Stimulated activated CD4-positive, alpha-beta T cell treated with anti-CD3 and anti-CD28 coated beads, Interleukin-1b, Interleukin-23, amount 100 ng/mL, for 1 hour (primary cell): ENCODE measurements at regions not wholly inside any gene's neighbourhood (a gene's known extent, or its start where the extent isn't known, plus 50 kb on each side); places are given as distances from the start of the nearest gene placed in this dataset.
"Not testable (repeated sequence)": the region's sequence is repeated elsewhere in the genome, so short reads cannot be mapped to it uniquely, and the experiment has no call there.

Source experiments
- DNase-seq, 2 donors: peaks; one replicate each; pipeline ENCODE4 v3.0.0-alpha.2; 2020; ENCODE audit warnings: low read depth in 2 of 2

GRCh38 chr1:56267611-56268010 is 311.8 kb downstream of the PLPP3 start:
- DNase-seq, result no peak

GRCh38 chr1:56266359-56266758 is 313.0 kb downstream of the PLPP3 start:
- no peak for DNase-seq

DNA sequence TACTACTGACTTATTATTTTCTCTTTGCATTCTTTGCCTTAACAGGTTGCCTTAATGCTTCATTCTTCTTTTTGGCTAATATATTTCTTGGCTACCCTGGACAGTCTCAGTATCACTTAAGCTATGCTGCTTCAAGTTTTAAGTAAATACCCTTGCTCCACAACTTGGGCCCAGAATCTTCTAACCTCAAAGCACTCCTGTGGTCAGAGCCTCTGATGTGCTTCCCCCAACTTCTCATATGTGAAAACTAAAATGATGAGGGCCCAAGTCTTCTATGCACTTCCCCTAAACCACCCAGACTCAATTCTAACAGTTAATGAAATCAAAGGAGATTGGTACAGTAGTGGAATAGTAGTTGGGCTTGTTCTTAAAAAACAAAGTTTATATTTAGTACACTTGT is 314.1 kb downstream of the PLPP3 start:
- DNase-seq, result no peak

DNA sequence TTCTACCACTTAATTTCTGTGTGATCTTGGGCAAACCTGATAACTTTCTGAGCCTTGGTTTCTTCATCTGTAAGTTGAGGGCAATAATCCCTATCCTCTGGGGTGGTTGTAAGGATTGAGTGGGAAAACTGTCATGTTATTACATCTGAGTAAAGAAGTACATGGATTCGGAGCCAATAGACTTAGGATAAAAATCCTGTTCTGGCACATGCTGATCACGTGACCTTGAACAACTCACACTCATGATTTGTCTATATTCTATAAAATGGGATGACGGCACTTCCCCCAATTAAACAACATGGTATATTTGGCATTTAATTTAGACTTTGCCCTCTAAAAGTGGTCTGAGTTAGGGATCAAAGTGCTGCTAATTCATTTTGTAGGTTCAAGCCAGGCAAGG is 315.5 kb downstream of the PLPP3 start:
- DNase-seq, result no peak

GRCh38 chr1:56258371-56258770 is 321.0 kb downstream of the PLPP3 start:
- no peak for DNase-seq

DNA sequence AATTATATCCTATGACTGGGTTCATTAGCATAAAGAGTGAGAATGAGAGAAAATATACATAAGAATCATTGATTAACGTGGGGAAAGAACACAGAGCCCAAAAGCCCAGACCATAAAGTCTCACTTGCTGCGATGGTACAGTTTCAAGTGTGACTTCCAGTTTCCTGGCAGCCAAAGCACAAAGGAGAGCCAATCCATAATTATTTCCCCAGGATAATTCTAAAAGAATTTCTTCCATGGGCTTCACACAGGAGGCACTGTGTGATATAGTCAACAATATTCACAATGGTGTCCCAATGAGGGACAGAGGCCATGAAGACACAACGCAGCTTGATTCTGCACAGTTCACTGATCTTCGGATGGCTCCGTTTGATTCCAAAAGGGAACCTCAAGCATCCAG is 321.6 kb downstream of the PLPP3 start:
- DNase-seq, result no peak

GRCh38 chr1:56256153-56257000 is 323.0 kb downstream of the PLPP3 start:
- DNase-seq, result no peak

GRCh38 chr1:56255516-56256152 is 323.7 kb downstream of the PLPP3 start:
- DNase-seq, result no peak

GRCh38 chr1:56254130-56254529 is 325.2 kb downstream of the PLPP3 start:
- no peak for DNase-seq

- no peak for DNase-seq
Observed at GRCh38 chr1:56250809-56251208, 328.6 kb downstream of the PLPP3 start.

DNA sequence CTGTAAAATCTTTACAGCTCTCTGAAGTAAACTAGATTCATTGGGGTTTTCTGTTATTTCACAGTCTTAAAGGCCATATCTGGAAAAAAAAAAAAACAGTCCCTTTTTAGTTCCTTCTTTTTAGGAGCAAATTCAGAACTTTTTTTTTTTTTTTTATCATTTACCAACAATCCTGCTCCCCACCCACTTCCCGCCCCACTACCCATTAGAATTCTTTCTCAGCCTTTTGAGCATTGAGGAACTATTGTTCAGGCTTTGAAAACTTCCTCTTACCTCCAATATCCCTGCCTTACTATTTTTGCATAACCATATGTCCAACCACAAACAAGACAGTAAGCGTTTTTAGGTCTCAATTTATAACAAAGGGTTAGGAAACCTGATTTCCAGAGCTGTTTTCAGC is 330.1 kb downstream of the PLPP3 start:
- no peak for DNase-seq

- DNase-seq, result no peak
Observed at GRCh38 chr1:56248138-56248537, 331.2 kb downstream of the PLPP3 start.

DNA sequence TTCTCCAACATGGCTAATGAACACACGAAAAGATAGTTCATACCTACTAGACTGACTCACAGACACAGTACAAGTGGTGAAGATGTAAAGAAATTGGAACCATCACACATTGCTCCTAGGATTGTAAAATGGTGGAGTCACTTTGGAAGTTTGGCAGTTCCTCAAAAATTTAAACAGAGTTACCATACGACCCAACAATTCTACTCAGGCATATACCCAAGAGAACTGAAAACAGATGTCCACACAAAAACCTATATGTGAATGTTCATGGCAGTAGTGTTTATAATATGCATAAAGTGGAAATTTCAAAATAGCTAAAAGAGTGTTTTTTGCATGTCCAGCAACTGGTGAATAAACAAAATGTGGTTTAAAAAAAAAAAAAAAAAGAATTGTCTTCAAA is 332.6 kb downstream of the PLPP3 start:
- not testable (repeated sequence) for DNase-seq

DNA sequence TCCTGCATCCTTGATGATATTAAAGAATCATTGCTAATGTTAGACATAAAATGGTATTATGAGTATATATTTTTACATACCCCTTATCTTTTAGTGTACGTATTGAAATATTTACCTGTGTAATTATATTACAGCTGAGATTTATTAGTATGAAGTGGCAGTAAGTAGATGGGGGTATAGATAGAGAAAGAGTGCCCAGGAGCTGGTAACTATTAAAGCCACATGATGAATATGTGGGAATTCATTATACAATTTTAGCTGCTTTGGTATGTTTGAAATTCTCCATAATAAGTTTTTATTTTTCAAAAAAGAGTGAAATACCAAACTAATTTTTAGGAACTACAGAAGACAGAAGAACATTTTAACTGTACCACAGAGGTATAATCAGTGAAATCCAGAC is 339.0 kb downstream of the PLPP3 start:
- no peak for DNase-seq

- no peak for DNase-seq
Observed at GRCh38 chr1:56237491-56238064, 341.8 kb downstream of the PLPP3 start.

DNA sequence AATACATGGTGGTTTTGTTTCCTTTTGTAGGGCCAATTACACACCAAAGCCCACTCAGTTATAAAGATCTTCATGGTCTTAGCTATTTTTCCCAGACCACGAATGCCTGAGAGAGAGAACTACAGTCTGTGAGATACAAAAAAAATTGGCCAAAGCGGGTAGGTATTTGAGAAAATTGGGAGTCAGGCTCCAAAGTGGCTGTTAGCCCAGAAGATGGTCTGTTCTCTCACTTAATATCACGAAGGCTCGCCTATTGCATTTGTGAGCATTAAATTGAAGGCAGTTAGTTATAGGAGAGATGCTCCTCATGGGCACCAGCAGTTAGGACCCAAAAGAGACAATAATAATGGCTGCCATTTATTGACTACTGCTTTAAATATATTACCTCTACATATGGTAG is 342.7 kb downstream of the PLPP3 start:
- no peak for DNase-seq

- no peak for DNase-seq
Observed at GRCh38 chr1:56235909-56236510, 343.4 kb downstream of the PLPP3 start.

DNA sequence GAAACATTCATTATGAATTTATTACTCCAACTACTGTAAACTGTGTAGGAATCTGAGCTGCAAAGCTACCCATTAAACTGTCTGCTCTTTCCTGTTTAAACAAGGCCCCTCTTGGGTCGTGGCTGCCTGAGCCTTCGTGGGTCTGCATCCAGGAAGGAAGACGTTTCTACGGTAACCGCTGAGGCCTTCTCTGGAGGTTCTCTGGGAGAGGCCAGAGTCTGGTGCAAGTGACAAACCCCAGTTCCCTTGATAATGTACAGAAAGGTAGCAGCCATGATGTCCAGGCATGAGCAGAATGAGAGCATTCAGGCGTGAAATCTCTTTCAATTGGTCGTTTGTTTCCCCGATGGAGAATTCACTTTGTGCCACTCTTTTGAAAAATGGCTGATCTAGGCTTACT is 350.2 kb downstream of the PLPP3 start:
- DNase-seq, result no peak

GRCh38 chr1:56227886-56228285 is 351.5 kb downstream of the PLPP3 start:
- DNase-seq, result no peak

- DNase-seq, result no peak
Observed at GRCh38 chr1:56227401-56227800, 352.0 kb downstream of the PLPP3 start.

- no peak for DNase-seq
Observed at GRCh38 chr1:56225964-56226815, 353.2 kb downstream of the PLPP3 start.

- DNase-seq, result no peak
Observed at GRCh38 chr1:56223968-56224367, 355.4 kb downstream of the PLPP3 start.
